NB4 (cell line): ENCODE measurements at regions not wholly inside any gene's neighbourhood (a gene's known extent, or its start where the extent isn't known, plus 50 kb on each side); places are given as distances from the start of the nearest gene placed in this dataset.

Source experiments
- CTCF ChIP-seq: IDR thresholded peaks from one replicate; pipeline ENCODE4 v1.5.1; 2012; ENCODE audit warnings: low read depth, low read length
- MAX ChIP-seq: IDR thresholded peaks from 2 replicates; pipeline ENCODE4 v1.6.1; 2011; ENCODE audit warnings: low read depth, low read length
- MYC ChIP-seq: IDR thresholded peaks from 2 replicates; pipeline ENCODE4 v1.6.1; 2011; ENCODE audit warnings: low read depth, low read length
- POLR2A ChIP-seq: IDR thresholded peaks from 2 replicates; pipeline ENCODE4 v1.6.1; 2011; ENCODE audit warnings: mild to moderate bottlenecking; ENCODE audit not compliant: insufficient read length; ENCODE audit errors: extremely low read depth

GRCh38 chr1:37094302-37094701, 60.0 kb upstream of the GRIK3 start:
- TF ChIP-seq CTCF (no peak), POLR2A (no peak), MAX (no peak), MYC (no peak)
